ENCODE measurements at regions not wholly inside any gene's neighbourhood (a gene's known extent, or its start where the extent isn't known, plus 50 kb on each side); places are given as distances from the start of the nearest gene placed in this dataset.

- DNase-seq (peak in 2 of 3 donors; percentile 2 to 42), ATAC-seq (no peak)
- no peak overlapping the region for H3K4me3 ChIP-seq
- no peaks in the 10 kb centered on the region for H3K36me3 ChIP-seq (ENCODE audit: low read depth)
- intact Hi-C loops (cut with DNase I, micrococcal nuclease): no loop called here
- no peaks in the 10 kb centered on the region for H3K9me3 ChIP-seq
- H3K4me1 ChIP-seq (ENCODE audit: low read depth): no peaks in the 10 kb centered on the region
- no peak for TF ChIP-seq CTCF (IDR thresholded peaks at IDR 0.05)
Measured at GRCh38 chr17:83196366-83196765, 117.0 kb downstream of the METRNL start.

- Histone ChIP-seq H3K4me1 (ENCODE audit: low read depth) (no peaks in the 10 kb centered on the region), H3K4me3 (no peak overlapping the region), H3K36me3 (ENCODE audit: low read depth) (no peaks in the 10 kb centered on the region), H3K9me3 (no peaks in the 10 kb centered on the region)
- ATAC-seq (no peak), DNase-seq (peak in 1 of 3 donors; percentile 39)
- TF ChIP-seq CTCF (IDR thresholded peaks at IDR 0.05): no peak
- intact Hi-C loops (cut with DNase I, micrococcal nuclease): no loop called here
Measured at GRCh38 chr17:83196973-83197880, 117.8 kb downstream of the METRNL start.

- TF ChIP-seq CTCF (IDR thresholded peaks at IDR 0.05): no peak
- H3K9me3 ChIP-seq: no peaks in the 10 kb centered on the region
- peaks cover 4% of the 10 kb centered on the region for H3K4me1 ChIP-seq (ENCODE audit: low read depth)
- H3K36me3 ChIP-seq (ENCODE audit: low read depth): no peaks in the 10 kb centered on the region
- intact Hi-C loops (cut with DNase I, micrococcal nuclease): no loop called here
- H3K4me3 ChIP-seq: no peak overlapping the region
- no peak for ATAC-seq
- DNase-seq: peak in 2 of 3 donors; percentile 21 to 51
Measured at GRCh38 chr17:83198366-83199341, 119.2 kb downstream of the METRNL start.

- Histone ChIP-seq H3K4me3 (no peak overlapping the region), H3K4me1 (ENCODE audit: low read depth) (peaks cover 4% of the 10 kb centered on the region), H3K9me3 (no peaks in the 10 kb centered on the region), H3K36me3 (ENCODE audit: low read depth) (no peaks in the 10 kb centered on the region)
- TF ChIP-seq CTCF (IDR thresholded peaks at IDR 0.05): no peak
- peak; percentile 49 for ATAC-seq
- intact Hi-C loops (cut with DNase I, micrococcal nuclease): no loop called here
- DNase-seq: peak; percentile 43 to 80 (median 54)
Measured at GRCh38 chr17:83199500-83200201, 120.2 kb downstream of the METRNL start.

GRCh38 chr17:83200231-83200699 lies 120.9 kb downstream of the METRNL start:
- Histone ChIP-seq H3K36me3 (ENCODE audit: low read depth) (no peaks in the 10 kb centered on the region), H3K4me3 (no peak overlapping the region), H3K9me3 (no peaks in the 10 kb centered on the region), H3K4me1 (ENCODE audit: low read depth) (peaks cover 4% of the 10 kb centered on the region)
- intact Hi-C loops (cut with DNase I, micrococcal nuclease): no loop called here
- peak; percentile 49 to 77 (median 51) for DNase-seq
- peak; percentile 34 for ATAC-seq
- TF ChIP-seq CTCF (IDR thresholded peaks at IDR 0.05): no peak
